Neural cell (in vitro differentiated cells): ENCODE measurements at regions not wholly inside any gene's neighbourhood (a gene's known extent, or its start where the extent isn't known, plus 50 kb on each side); places are given as distances from the start of the nearest gene placed in this dataset.

Experiments
- H2AFZ ChIP-seq: fragments of 200-600, 300-800 bp; sonication (generic), shearing (Covaris generic); 2 replicates; pipeline ENCODE4 v1.6.0; 2014; ENCODE audit warnings: low read depth, mild to moderate bottlenecking, antibody characterized with exemption, low read length, moderate library complexity
- H3F3A ChIP-seq: fragments of 200-600 bp; shearing (Covaris generic); 2 replicates; pipeline ENCODE4 v1.6.1; 2016; ENCODE audit warnings: mild to moderate bottlenecking, moderate library complexity, mixed read lengths, antibody characterized with exemption, low read length; ENCODE audit not compliant: insufficient read depth, poor library complexity, severe bottlenecking
- H3K27ac ChIP-seq: fragments of 200-600, 300-800 bp; sonication (generic), shearing (Covaris generic); 2 replicates; pipeline ENCODE4 v1.5.1; 2014; ENCODE audit warnings: mild to moderate bottlenecking, low read length, moderate library complexity
- H3K27me3 ChIP-seq: fragments of 300-800, 200-600 bp; sonication (generic), shearing (Covaris generic); 2 replicates; pipeline ENCODE4 v1.6.0; 2014; ENCODE audit warnings: mild to moderate bottlenecking, low read depth, low read length, moderate library complexity; ENCODE audit not compliant: insufficient read depth
- H3K36me3 ChIP-seq: fragments of 300-800, 200-600 bp; sonication (generic), shearing (Covaris generic); 2 replicates; pipeline ENCODE4 v1.5.1; 2014; ENCODE audit warnings: mild to moderate bottlenecking, antibody characterized with exemption, low read length, moderate library complexity; ENCODE audit not compliant: insufficient read depth
- H3K4me2 ChIP-seq: fragments of 300-800, 200-600 bp; sonication (generic), shearing (Covaris generic); 2 replicates; pipeline ENCODE4 v1.6.0; 2014; ENCODE audit warnings: mild to moderate bottlenecking, low read length
- H3K4me3 ChIP-seq: fragments of 300-800, 200-600 bp; sonication (generic), shearing (Covaris generic); 2 replicates; pipeline ENCODE4 v1.5.1; 2014; ENCODE audit warnings: mild to moderate bottlenecking, low read length, moderate library complexity
- H3K79me2 ChIP-seq: fragments of 200-600 bp; shearing (Covaris generic); replicated peaks from 2 replicates; pipeline ENCODE4 v1.6.0; 2014; ENCODE audit warnings: mild to moderate bottlenecking, low read length, moderate library complexity; ENCODE audit not compliant: insufficient read depth
- H3K9ac ChIP-seq: fragments of 300-800, 200-600 bp; sonication (generic), shearing (Covaris generic); 2 replicates; pipeline ENCODE4 v1.6.1; 2016; ENCODE audit warnings: mild to moderate bottlenecking, low read length, mixed read lengths
- H3K9me2 ChIP-seq: fragments of 200-600 bp; shearing (Covaris generic); 2 replicates; pipeline ENCODE4 v1.6.1; 2016; ENCODE audit warnings: mild to moderate bottlenecking, low read length, mixed read lengths; ENCODE audit not compliant: insufficient read depth
- H3K9me3 ChIP-seq: fragments of 200-600, 300-800 bp; sonication (generic), shearing (Covaris generic); 2 replicates; pipeline ENCODE4 v1.6.1; 2016; ENCODE audit warnings: mild to moderate bottlenecking, mixed run types, low read length, moderate library complexity, mixed read lengths
- H4K20me1 ChIP-seq: fragments of 200-600 bp; shearing (Covaris generic); 2 replicates; pipeline ENCODE4 v1.6.1; 2016; ENCODE audit warnings: mild to moderate bottlenecking, mixed run types; ENCODE audit not compliant: insufficient read depth
- EP300 ChIP-seq: fragments of 450-650 bp; conservative IDR thresholded peaks from 2 replicates; pipeline ENCODE4 v1.6.1; 2014; ENCODE audit warnings: antibody characterized with exemption, mild to moderate bottlenecking, moderate library complexity; ENCODE audit not compliant: poor library complexity, severe bottlenecking
- EZH2 ChIP-seq: fragments of 200-600, 300-800 bp; shearing (Covaris generic), sonication (generic); IDR thresholded peaks from 2 replicates; pipeline ENCODE4 v1.6.1; 2014; ENCODE audit warnings: antibody characterized with exemption, low read length, borderline replicate concordance, mild to moderate bottlenecking; ENCODE audit not compliant: insufficient read depth, poor library complexity, severe bottlenecking
- MXI1 ChIP-seq: fragments of 450-650 bp; conservative IDR thresholded peaks from 2 replicates; pipeline ENCODE4 v1.6.1; 2014; ENCODE audit warnings: antibody characterized with exemption, mild to moderate bottlenecking; ENCODE audit not compliant: poor library complexity, severe bottlenecking
- POLR2AphosphoS5 ChIP-seq: IDR thresholded peaks from 2 replicates; pipeline ENCODE4 v1.6.1; 2012
- RAD21 ChIP-seq: fragments of 450-650 bp; conservative IDR thresholded peaks from 2 replicates; pipeline ENCODE4 v1.6.1; 2014; ENCODE audit warnings: antibody characterized with exemption, mild to moderate bottlenecking, moderate library complexity
- SMC3 ChIP-seq: fragments of 450-650 bp; conservative IDR thresholded peaks from 2 replicates; pipeline ENCODE4 v1.6.1; 2014; ENCODE audit warnings: antibody characterized with exemption, mild to moderate bottlenecking, moderate library complexity; ENCODE audit not compliant: poor library complexity
- TAF1 ChIP-seq: IDR thresholded peaks from 2 replicates; pipeline ENCODE4 v1.6.1; 2012; ENCODE audit warnings: low read depth
- TF ChIP-seq, protein P1 (sequence below): fragments of 450-650 bp; IDR thresholded peaks from 2 replicates; pipeline ENCODE4 v1.5.1; 2014; ENCODE audit warnings: antibody characterized with exemption, mild to moderate bottlenecking, moderate library complexity; ENCODE audit not compliant: poor library complexity, severe bottlenecking
- TF ChIP-seq, protein P2 (sequence below): IDR thresholded peaks from 2 replicates; pipeline ENCODE4 v1.6.1; 2012; ENCODE audit warnings: borderline replicate concordance

DNA sequence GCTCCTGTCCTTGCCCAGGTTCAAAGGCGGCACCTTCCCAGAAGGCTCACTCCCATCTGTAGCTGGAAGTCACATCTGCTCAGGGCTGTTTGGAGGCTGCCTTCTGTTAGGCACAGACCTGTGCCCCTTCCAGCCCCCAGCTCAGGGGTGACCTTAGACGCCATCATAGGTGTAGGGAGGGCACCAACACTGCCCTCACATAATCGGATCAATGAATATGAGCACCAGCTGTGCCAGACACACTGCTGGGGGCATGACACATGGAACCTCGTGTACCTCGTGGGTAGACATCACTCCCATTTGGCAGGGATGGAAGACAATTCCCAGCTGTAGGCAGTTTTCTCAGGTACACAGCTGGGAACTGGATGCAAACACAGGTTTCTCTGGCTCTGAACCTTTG lies 220.7 kb upstream of the ASIC2 start:
- Histone ChIP-seq H3K27me3 (no peaks in the 10 kb centered on the region), H3K9me2 (no peaks in the 10 kb centered on the region), H2AFZ (no peak overlapping the region), H4K20me1 (no peaks in the 10 kb centered on the region), H3F3A (no peaks in the 10 kb centered on the region), H3K4me2 (no peak overlapping the region), H3K9ac (no peak overlapping the region), H3K36me3 (no peaks in the 10 kb centered on the region), H3K79me2 (no peaks in the 10 kb centered on the region), H3K4me3 (no peak overlapping the region), H3K9me3 (no peaks in the 10 kb centered on the region), H3K27ac (no peak overlapping the region)
- TF ChIP-seq POLR2AphosphoS5 (no peak), MXI1 (no peak), TAF1 (no peak)
- TF ChIP-seq, protein P1, sequence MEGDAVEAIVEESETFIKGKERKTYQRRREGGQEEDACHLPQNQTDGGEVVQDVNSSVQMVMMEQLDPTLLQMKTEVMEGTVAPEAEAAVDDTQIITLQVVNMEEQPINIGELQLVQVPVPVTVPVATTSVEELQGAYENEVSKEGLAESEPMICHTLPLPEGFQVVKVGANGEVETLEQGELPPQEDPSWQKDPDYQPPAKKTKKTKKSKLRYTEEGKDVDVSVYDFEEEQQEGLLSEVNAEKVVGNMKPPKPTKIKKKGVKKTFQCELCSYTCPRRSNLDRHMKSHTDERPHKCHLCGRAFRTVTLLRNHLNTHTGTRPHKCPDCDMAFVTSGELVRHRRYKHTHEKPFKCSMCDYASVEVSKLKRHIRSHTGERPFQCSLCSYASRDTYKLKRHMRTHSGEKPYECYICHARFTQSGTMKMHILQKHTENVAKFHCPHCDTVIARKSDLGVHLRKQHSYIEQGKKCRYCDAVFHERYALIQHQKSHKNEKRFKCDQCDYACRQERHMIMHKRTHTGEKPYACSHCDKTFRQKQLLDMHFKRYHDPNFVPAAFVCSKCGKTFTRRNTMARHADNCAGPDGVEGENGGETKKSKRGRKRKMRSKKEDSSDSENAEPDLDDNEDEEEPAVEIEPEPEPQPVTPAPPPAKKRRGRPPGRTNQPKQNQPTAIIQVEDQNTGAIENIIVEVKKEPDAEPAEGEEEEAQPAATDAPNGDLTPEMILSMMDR: no peak

DNA sequence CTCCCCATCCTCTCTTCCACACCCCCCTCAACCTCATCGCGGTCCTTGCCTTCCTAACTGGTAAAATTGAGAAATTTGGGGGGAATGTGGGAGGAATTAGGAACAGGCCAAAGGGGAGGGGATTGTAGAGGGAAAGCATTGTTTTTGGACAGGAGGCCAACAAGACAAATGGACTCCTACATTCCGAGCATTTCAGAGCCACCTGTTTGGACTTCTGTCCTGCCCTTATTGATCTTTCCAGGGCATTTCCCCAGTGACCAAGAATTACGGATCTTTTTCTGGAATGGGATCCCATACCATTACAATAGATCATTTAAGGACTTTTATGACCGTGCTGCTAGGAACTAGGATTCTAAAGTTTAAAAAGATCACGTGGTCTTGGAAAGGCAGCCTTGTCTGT lies 221.3 kb upstream of the ASIC2 start:
- Histone ChIP-seq H3K9ac (no peak overlapping the region), H3F3A (no peaks in the 10 kb centered on the region), H4K20me1 (no peaks in the 10 kb centered on the region), H3K27ac (no peak overlapping the region), H3K9me3 (no peaks in the 10 kb centered on the region), H3K36me3 (no peaks in the 10 kb centered on the region), H3K79me2 (no peaks in the 10 kb centered on the region), H2AFZ (no peak overlapping the region), H3K9me2 (no peaks in the 10 kb centered on the region), H3K27me3 (no peaks in the 10 kb centered on the region), H3K4me3 (no peak overlapping the region), H3K4me2 (no peak overlapping the region)
- TF ChIP-seq POLR2AphosphoS5 (no peak), EP300 (no peak), RAD21 (no peak), MXI1 (no peak), TAF1 (no peak), SMC3 (no peak), EZH2 (no peak)
- TF ChIP-seq, protein P1: no peak

DNA sequence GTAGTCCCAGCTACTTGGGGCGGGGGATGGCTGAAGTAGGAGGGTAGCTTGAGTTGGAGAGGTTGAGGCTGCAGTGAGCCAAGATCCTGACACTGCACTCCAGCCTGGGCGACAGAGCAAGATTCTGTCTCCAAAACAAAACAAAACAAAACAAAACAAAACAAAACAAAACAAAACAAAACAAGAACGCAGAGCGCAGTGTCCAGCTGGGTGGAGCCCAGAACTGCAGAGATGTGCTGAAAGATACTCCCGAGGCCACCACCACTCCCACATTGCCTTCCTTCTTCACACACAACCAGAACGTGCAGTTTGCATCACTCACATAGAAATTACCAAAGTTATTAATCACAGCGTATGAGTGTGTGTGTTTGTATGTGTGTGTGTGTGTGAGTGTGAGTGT lies 222.9 kb upstream of the ASIC2 start:
- Histone ChIP-seq H3K79me2 (no peaks in the 10 kb centered on the region), H3K36me3 (no peaks in the 10 kb centered on the region), H3K9me3 (no peaks in the 10 kb centered on the region), H3K4me2 (no peak overlapping the region), H3K4me3 (no peak overlapping the region), H3K9ac (no peak overlapping the region), H3K27ac (no peak overlapping the region), H4K20me1 (no peaks in the 10 kb centered on the region), H3F3A (no peaks in the 10 kb centered on the region), H2AFZ (no peak overlapping the region), H3K27me3 (no peaks in the 10 kb centered on the region), H3K9me2 (no peaks in the 10 kb centered on the region)
- TF ChIP-seq POLR2AphosphoS5 (no peak), EZH2 (no peak), MXI1 (no peak), SMC3 (no peak), RAD21 (no peak), EP300 (no peak), TAF1 (no peak)
- TF ChIP-seq, protein P2, sequence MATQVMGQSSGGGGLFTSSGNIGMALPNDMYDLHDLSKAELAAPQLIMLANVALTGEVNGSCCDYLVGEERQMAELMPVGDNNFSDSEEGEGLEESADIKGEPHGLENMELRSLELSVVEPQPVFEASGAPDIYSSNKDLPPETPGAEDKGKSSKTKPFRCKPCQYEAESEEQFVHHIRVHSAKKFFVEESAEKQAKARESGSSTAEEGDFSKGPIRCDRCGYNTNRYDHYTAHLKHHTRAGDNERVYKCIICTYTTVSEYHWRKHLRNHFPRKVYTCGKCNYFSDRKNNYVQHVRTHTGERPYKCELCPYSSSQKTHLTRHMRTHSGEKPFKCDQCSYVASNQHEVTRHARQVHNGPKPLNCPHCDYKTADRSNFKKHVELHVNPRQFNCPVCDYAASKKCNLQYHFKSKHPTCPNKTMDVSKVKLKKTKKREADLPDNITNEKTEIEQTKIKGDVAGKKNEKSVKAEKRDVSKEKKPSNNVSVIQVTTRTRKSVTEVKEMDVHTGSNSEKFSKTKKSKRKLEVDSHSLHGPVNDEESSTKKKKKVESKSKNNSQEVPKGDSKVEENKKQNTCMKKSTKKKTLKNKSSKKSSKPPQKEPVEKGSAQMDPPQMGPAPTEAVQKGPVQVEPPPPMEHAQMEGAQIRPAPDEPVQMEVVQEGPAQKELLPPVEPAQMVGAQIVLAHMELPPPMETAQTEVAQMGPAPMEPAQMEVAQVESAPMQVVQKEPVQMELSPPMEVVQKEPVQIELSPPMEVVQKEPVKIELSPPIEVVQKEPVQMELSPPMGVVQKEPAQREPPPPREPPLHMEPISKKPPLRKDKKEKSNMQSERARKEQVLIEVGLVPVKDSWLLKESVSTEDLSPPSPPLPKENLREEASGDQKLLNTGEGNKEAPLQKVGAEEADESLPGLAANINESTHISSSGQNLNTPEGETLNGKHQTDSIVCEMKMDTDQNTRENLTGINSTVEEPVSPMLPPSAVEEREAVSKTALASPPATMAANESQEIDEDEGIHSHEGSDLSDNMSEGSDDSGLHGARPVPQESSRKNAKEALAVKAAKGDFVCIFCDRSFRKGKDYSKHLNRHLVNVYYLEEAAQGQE: no peak
- TF ChIP-seq, protein P1: no peak
